ENCODE measurements at regions not wholly inside any gene's neighbourhood (a gene's known extent, or its start where the extent isn't known, plus 50 kb on each side); places are given as distances from the start of the nearest gene placed in this dataset.

DNA sequence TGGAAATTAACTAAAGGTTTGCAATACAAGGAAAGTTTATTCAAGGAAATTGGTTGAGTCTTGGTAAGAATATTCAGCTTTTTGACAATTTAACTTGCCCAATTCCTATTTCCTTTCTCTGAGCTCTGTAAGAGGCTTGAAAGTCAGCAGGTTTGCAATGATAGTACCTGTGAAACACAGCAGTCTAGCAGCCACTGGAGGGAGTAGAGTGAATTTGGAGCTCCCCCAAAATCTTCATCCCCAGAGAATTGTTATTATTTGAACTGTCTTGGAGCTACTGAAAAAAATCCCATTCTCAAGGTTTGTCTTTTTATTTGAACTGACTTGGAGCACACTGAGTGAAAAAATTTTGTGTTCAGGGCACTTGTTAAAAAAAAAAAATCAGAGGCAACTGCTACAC, 654.2 kb upstream of the PKN2 start:
- no peaks in the 10 kb centered on the region for H3K9me3 ChIP-seq
- POLR2A ChIA-PET: no interaction called here
- DNase-seq: no peak
- intact Hi-C loops (cut with micrococcal nuclease; ENCODE audit: unreplicated experiment): no loop called here
- TF ChIP-seq, protein P1, sequence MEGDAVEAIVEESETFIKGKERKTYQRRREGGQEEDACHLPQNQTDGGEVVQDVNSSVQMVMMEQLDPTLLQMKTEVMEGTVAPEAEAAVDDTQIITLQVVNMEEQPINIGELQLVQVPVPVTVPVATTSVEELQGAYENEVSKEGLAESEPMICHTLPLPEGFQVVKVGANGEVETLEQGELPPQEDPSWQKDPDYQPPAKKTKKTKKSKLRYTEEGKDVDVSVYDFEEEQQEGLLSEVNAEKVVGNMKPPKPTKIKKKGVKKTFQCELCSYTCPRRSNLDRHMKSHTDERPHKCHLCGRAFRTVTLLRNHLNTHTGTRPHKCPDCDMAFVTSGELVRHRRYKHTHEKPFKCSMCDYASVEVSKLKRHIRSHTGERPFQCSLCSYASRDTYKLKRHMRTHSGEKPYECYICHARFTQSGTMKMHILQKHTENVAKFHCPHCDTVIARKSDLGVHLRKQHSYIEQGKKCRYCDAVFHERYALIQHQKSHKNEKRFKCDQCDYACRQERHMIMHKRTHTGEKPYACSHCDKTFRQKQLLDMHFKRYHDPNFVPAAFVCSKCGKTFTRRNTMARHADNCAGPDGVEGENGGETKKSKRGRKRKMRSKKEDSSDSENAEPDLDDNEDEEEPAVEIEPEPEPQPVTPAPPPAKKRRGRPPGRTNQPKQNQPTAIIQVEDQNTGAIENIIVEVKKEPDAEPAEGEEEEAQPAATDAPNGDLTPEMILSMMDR (IDR thresholded peaks at IDR 0.05; ENCODE audit: insufficient read depth in 1 of 2, low read depth in 1 of 2, low read length in 1 of 2, severe bottlenecking in 1 of 2, unreplicated experiment in 1 of 2): no peak
- no peak overlapping the region for H3K4me3 Mint-ChIP-seq (ENCODE audit: unreplicated experiment)
- no TSS peak for BruUV-seq (replicated peaks)
- H3K36me3 Mint-ChIP-seq (ENCODE audit: insufficient read depth, unreplicated experiment): no peaks in the 10 kb centered on the region
- no peaks in the 10 kb centered on the region for H3K36me3 ChIP-seq (ENCODE audit: control insufficient read depth, insufficient read depth, low read length)
- H3K27me3 ChIP-seq (replicated peaks; ENCODE audit: control insufficient read depth, insufficient read depth, low read length): no peaks in the 10 kb centered on the region
- peaks cover 9% of the 10 kb centered on the region; the same call in 1 of the 2 replicates for H3K4me1 ChIP-seq
- CTCF ChIA-PET: interaction anchor here (0.7 to 1.0 kb wide), 2 partner anchors 21 to 32 kb away, joined by 3 to 6 read pairs; no protein-coding TSS in a partner anchor
- no peak overlapping the region for H3K4me3 ChIP-seq (ENCODE audit: low read depth, low read length)
- no peaks in the 10 kb centered on the region for H3K27me3 Mint-ChIP-seq (ENCODE audit: insufficient read depth, unreplicated experiment)
- H3K27ac Mint-ChIP-seq (ENCODE audit: unreplicated experiment): no peak overlapping the region
- no peaks in the 10 kb centered on the region for H3K9me3 Mint-ChIP-seq (ENCODE audit: unreplicated experiment)
- H3K4me1 Mint-ChIP-seq (ENCODE audit: low read depth, unreplicated experiment): no peaks in the 10 kb centered on the region

DNA sequence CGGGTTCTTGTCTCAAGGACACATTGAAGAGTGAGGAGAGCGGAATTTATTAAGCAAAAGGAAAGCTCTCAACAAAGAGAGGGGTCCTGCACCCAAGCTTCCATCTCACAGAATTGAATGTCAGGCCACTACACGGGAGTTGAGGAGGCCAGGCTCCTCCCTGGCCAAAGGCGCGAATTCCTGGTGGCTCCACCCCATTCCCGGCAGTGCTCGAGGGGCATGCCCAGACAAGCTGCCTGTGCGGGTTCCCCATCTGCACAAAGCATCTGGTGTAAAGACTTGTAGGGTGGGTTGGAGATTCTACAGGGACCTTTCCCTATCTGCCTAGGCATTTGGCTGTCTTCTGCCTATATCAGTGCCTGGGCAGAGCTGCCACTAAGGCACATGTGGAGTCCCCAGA, 648.5 kb upstream of the PKN2 start:
- Mint-ChIP-seq H3K4me1 (ENCODE audit: low read depth, unreplicated experiment) (no peaks in the 10 kb centered on the region), H3K27me3 (ENCODE audit: insufficient read depth, unreplicated experiment) (no peaks in the 10 kb centered on the region), H3K36me3 (ENCODE audit: insufficient read depth, unreplicated experiment) (no peaks in the 10 kb centered on the region), H3K9me3 (ENCODE audit: unreplicated experiment) (peaks cover 22% of the 10 kb centered on the region), H3K27ac (ENCODE audit: unreplicated experiment) (no peak overlapping the region), H3K4me3 (ENCODE audit: unreplicated experiment) (no peak overlapping the region)
- ChIA-PET CTCF (no interaction called here), POLR2A (no interaction called here)
- H3K4me1 ChIP-seq: no peaks in the 10 kb centered on the region
- no TSS peak for BruUV-seq (replicated peaks)
- H3K36me3 ChIP-seq (ENCODE audit: control insufficient read depth, insufficient read depth, low read length): no peaks in the 10 kb centered on the region
- H3K4me3 ChIP-seq (ENCODE audit: low read depth, low read length): no peak overlapping the region
- intact Hi-C loops (cut with micrococcal nuclease; ENCODE audit: unreplicated experiment): no loop called here
- H3K9me3 ChIP-seq: peaks cover 3% of the 10 kb centered on the region; the same call in 1 of the 2 replicates
- no peak for DNase-seq
- no peaks in the 10 kb centered on the region for H3K27me3 ChIP-seq (replicated peaks; ENCODE audit: control insufficient read depth, insufficient read depth, low read length)
- TF ChIP-seq, protein P1 (IDR thresholded peaks at IDR 0.05; ENCODE audit: insufficient read depth in 1 of 2, low read depth in 1 of 2, low read length in 1 of 2, severe bottlenecking in 1 of 2, unreplicated experiment in 1 of 2): no peak

- ChIA-PET CTCF (no interaction called here), POLR2A (no interaction called here)
- Mint-ChIP-seq H3K27me3 (ENCODE audit: insufficient read depth, unreplicated experiment) (no peaks in the 10 kb centered on the region), H3K4me1 (ENCODE audit: low read depth, unreplicated experiment) (no peaks in the 10 kb centered on the region), H3K4me3 (ENCODE audit: unreplicated experiment) (no peak overlapping the region), H3K36me3 (ENCODE audit: insufficient read depth, unreplicated experiment) (no peaks in the 10 kb centered on the region), H3K9me3 (ENCODE audit: unreplicated experiment) (peaks cover 22% of the 10 kb centered on the region), H3K27ac (ENCODE audit: unreplicated experiment) (no peak overlapping the region)
- Histone ChIP-seq H3K36me3 (ENCODE audit: control insufficient read depth, insufficient read depth, low read length) (no peaks in the 10 kb centered on the region), H3K27me3 (replicated peaks; ENCODE audit: control insufficient read depth, insufficient read depth, low read length) (no peaks in the 10 kb centered on the region), H3K9me3 (peaks cover 3% of the 10 kb centered on the region; the same call in 1 of the 2 replicates), H3K4me1 (no peaks in the 10 kb centered on the region), H3K4me3 (ENCODE audit: low read depth, low read length) (no peak overlapping the region)
- BruUV-seq (replicated peaks): no TSS peak
- intact Hi-C loops (cut with micrococcal nuclease; ENCODE audit: unreplicated experiment): no loop called here
- TF ChIP-seq, protein P1 (IDR thresholded peaks at IDR 0.05; ENCODE audit: insufficient read depth in 1 of 2, low read depth in 1 of 2, low read length in 1 of 2, severe bottlenecking in 1 of 2, unreplicated experiment in 1 of 2): no peak
- DNase-seq: no peak
Observed at GRCh38 chr1:88036345-88037014, 647.6 kb upstream of the PKN2 start.

Data from Caco-2 (cell line).